CMK (cell line): ENCODE measurements at regions not wholly inside any gene's neighbourhood (a gene's known extent, or its start where the extent isn't known, plus 50 kb on each side); places are given as distances from the start of the nearest gene placed in this dataset.

Experiments used
- DNase-seq: peaks from one replicate; pipeline ENCODE4 v3.0.0-alpha.2; 2010; ENCODE audit warnings: low read depth

- no peak for DNase-seq
Observed at GRCh38 chr11:70703141-70704064, 305.1 kb downstream of the CTTN start.

- DNase-seq: no peak
Observed at GRCh38 chr11:70705097-70705496, 306.8 kb downstream of the CTTN start.

- DNase-seq: no peak
Observed at GRCh38 chr11:70705930-70706329, 307.6 kb downstream of the CTTN start.

- DNase-seq: no peak
Observed at GRCh38 chr11:70707821-70708220, 309.5 kb downstream of the CTTN start.

GRCh38 chr11:70709596-70709995 lies 311.3 kb downstream of the CTTN start:
- no peak for DNase-seq

- no peak for DNase-seq
Observed at GRCh38 chr11:70710192-70710591, 311.9 kb downstream of the CTTN start.

- no peak for DNase-seq
Observed at GRCh38 chr11:70710601-70711000, 312.3 kb downstream of the CTTN start.

- no peak for DNase-seq
Observed at GRCh38 chr11:70711095-70711910, 313.0 kb downstream of the CTTN start.

- DNase-seq: no peak
Observed at GRCh38 chr11:70711911-70712185, 313.5 kb downstream of the CTTN start.

- DNase-seq: no peak
Observed at GRCh38 chr11:70712471-70712870, 314.1 kb downstream of the CTTN start.

GRCh38 chr11:70713086-70713835 lies 314.9 kb downstream of the CTTN start:
- DNase-seq: no peak

- no peak for DNase-seq
Observed at GRCh38 chr11:70713988-70714665, 315.8 kb downstream of the CTTN start.

GRCh38 chr11:70715166-70715951 lies 317.0 kb downstream of the CTTN start:
- no peak for DNase-seq

- no peak for DNase-seq
Observed at GRCh38 chr11:70716216-70716615, 317.9 kb downstream of the CTTN start.

GRCh38 chr11:70716986-70717775 lies 318.9 kb downstream of the CTTN start:
- DNase-seq: no peak

- DNase-seq: no peak
Observed at GRCh38 chr11:70717936-70718595, 319.7 kb downstream of the CTTN start.

GRCh38 chr11:70719516-70719915 lies 321.2 kb downstream of the CTTN start:
- no peak for DNase-seq

GRCh38 chr11:70720281-70720680 lies 322.0 kb downstream of the CTTN start:
- DNase-seq: no peak

GRCh38 chr11:70721006-70721405 lies 322.7 kb downstream of the CTTN start:
- DNase-seq: no peak

GRCh38 chr11:70725278-70725677 lies 326.9 kb downstream of the CTTN start:
- no peak for DNase-seq
